Karpas-422 (cell line): ENCODE measurements at regions not wholly inside any gene's neighbourhood (a gene's known extent, or its start where the extent isn't known, plus 50 kb on each side); places are given as distances from the start of the nearest gene placed in this dataset.

Experiments
- DNase-seq: peaks from one replicate; pipeline ENCODE4 v3.0.0-alpha.2; 2015
- H2AFZ ChIP-seq: fragments of 200-600 bp; sonication (generic); 2 replicates; pipeline ENCODE4 v1.6.1; 2014; ENCODE audit warnings: antibody characterized with exemption, low read length, mixed read lengths
- H3K27ac ChIP-seq: fragments of 200-600 bp; sonication (generic); 2 replicates; pipeline ENCODE4 v1.5.1; 2014; ENCODE audit warnings: mild to moderate bottlenecking, low read length, moderate library complexity
- H3K27me3 ChIP-seq: fragments of 200-600 bp; sonication (generic); 2 replicates; pipeline ENCODE4 v1.6.1; 2014; ENCODE audit warnings: low read length, mixed read lengths
- H3K36me3 ChIP-seq: fragments of 200-600 bp; sonication (generic); 2 replicates; pipeline ENCODE4 v1.6.1; 2014; ENCODE audit warnings: low read length, mixed read lengths; ENCODE audit not compliant: insufficient read depth
- H3K4me1 ChIP-seq: fragments of 200-600 bp; sonication (generic); 2 replicates; pipeline ENCODE4 v1.6.1; 2014; ENCODE audit warnings: mild to moderate bottlenecking, low read length, mixed read lengths
- H3K4me2 ChIP-seq: fragments of 200-600 bp; sonication (generic); 2 replicates; pipeline ENCODE4 v1.6.1; 2014; ENCODE audit warnings: low read length, low read depth, mild to moderate bottlenecking; ENCODE audit not compliant: poor library complexity, severe bottlenecking
- H3K4me3 ChIP-seq: fragments of 200-600 bp; sonication (generic); 2 replicates; pipeline ENCODE4 v1.5.1; 2014; ENCODE audit warnings: mild to moderate bottlenecking, antibody characterized with exemption, low read length, mixed read lengths
- H3K79me2 ChIP-seq: fragments of 200-600 bp; sonication (generic); 2 replicates; pipeline ENCODE4 v1.6.1; 2014; ENCODE audit warnings: mild to moderate bottlenecking, low read length, mixed read lengths
- H3K9ac ChIP-seq: fragments of 200-600 bp; sonication (generic); 2 replicates; pipeline ENCODE4 v1.6.0; 2014; ENCODE audit warnings: low read length
- H3K9me2 ChIP-seq: fragments of 200-600 bp; sonication (generic), shearing (Covaris generic); replicated peaks from 2 replicates; pipeline ENCODE4 v1.6.0; 2014; ENCODE audit warnings: mild to moderate bottlenecking, low read length, moderate library complexity; ENCODE audit not compliant: insufficient read depth
- H3K9me3 ChIP-seq: fragments of 300-700, 200-600 bp; sonication (generic); 2 replicates; pipeline ENCODE4 v1.6.1; 2014; ENCODE audit warnings: low read length, mixed read lengths
- H4K20me1 ChIP-seq: fragments of 200-600 bp; sonication (generic); 2 replicates; pipeline ENCODE4 v1.6.1; 2014; ENCODE audit warnings: mild to moderate bottlenecking, antibody characterized with exemption, low read length, low read depth; ENCODE audit not compliant: insufficient read depth

DNA sequence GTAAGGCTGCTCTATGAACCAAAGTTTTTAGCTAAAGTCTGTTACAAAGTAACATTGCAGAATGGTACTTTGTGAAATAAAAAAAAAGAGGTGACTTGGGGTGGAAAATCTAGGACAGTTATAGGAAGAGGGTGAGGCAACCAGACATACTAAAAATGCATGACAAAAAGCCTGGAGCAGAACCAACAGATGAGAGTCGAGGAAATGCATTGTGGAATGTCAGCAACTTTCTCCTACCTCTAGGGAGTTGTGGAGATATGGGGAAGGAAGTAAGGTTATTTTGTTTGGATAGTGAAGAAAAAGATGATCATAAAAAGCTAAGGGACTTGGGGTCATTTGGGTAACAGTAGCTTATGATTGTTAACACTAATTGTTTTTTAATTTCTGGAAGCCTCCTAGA lies 295.6 kb downstream of the S1PR1 start:
- no peak for DNase-seq
- H3K27me3 ChIP-seq = peaks cover 3% of the 10 kb centered on the region; the same call in 1 of the 2 replicates
- H3K4me1 ChIP-seq = no peaks in the 10 kb centered on the region
- no peaks in the 10 kb centered on the region for H3K9me2 ChIP-seq
- no peak overlapping the region for H3K4me3 ChIP-seq
- no peak overlapping the region for H3K27ac ChIP-seq
- no peaks in the 10 kb centered on the region for H3K79me2 ChIP-seq
- H3K36me3 ChIP-seq = no peaks in the 10 kb centered on the region
- H3K4me2 ChIP-seq = no peak overlapping the region
- no peaks in the 10 kb centered on the region for H4K20me1 ChIP-seq
- no peak overlapping the region for H3K9ac ChIP-seq
- H2AFZ ChIP-seq = no peak overlapping the region
- no peaks in the 10 kb centered on the region for H3K9me3 ChIP-seq

- Histone ChIP-seq H3K4me3 (no peak overlapping the region), H3K9me2 (no peaks in the 10 kb centered on the region), H3K79me2 (no peaks in the 10 kb centered on the region), H3K36me3 (no peaks in the 10 kb centered on the region), H3K27ac (no peak overlapping the region), H3K4me2 (no peak overlapping the region), H3K9ac (no peak overlapping the region), H3K9me3 (no peaks in the 10 kb centered on the region), H2AFZ (no peak overlapping the region), H3K27me3 (no peaks in the 10 kb centered on the region), H4K20me1 (no peaks in the 10 kb centered on the region), H3K4me1 (no peaks in the 10 kb centered on the region)
- DNase-seq = no peak
Observed at GRCh38 chr1:101540161-101540560, 303.3 kb downstream of the S1PR1 start.

GRCh38 chr1:101546885-101547284 lies 310.1 kb downstream of the S1PR1 start:
- no peaks in the 10 kb centered on the region for H4K20me1 ChIP-seq
- no peak overlapping the region for H3K27ac ChIP-seq
- no peaks in the 10 kb centered on the region for H3K36me3 ChIP-seq
- H3K9me3 ChIP-seq = no peaks in the 10 kb centered on the region
- no peaks in the 10 kb centered on the region for H3K79me2 ChIP-seq
- no peak overlapping the region for H3K4me2 ChIP-seq
- H2AFZ ChIP-seq = no peak overlapping the region
- H3K27me3 ChIP-seq = no peaks in the 10 kb centered on the region
- H3K4me1 ChIP-seq = no peaks in the 10 kb centered on the region
- H3K9ac ChIP-seq = no peak overlapping the region
- H3K9me2 ChIP-seq = no peaks in the 10 kb centered on the region
- no peak overlapping the region for H3K4me3 ChIP-seq
- no peak for DNase-seq

DNA sequence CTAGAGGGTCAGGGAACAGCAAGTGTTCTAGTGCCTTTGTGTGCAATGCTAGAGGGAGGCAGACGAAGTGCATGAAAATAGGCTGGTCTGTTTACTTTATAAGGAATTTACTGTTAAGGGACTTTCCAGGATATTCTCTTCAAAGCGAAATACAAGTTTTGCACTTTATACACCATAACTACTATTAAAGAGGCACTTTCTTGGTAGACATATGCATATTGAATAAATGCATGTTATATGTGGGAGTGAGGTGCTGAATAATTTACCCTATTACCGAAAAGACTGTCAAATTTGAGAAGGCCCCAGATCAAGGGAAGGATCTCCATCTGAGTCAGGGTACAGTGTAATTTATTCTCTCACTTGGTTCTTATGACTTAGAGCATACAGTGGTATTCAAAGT lies 310.5 kb downstream of the S1PR1 start:
- Histone ChIP-seq H3K9me2 (no peaks in the 10 kb centered on the region), H3K27ac (no peak overlapping the region), H3K9ac (no peak overlapping the region)

DNA sequence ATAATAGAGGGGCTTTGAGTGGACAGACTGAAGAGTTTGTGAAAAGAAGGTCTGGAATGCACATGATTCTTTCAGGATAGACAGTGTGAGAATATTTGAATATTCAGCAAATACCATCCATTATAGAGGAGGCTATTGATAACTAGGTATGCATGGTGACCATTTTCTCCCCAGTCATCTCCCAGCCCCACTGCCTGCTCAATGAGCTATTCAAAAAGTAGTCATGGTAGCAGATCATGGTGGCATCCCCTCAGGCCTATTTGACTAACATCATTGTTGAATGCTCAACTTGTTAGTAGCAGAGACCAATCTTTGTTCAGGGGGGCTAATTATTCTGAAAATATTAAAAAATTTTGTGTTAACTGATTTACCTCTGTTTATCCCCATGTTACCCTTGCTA lies 311.6 kb downstream of the S1PR1 start:
- no peaks in the 10 kb centered on the region for H3K4me1 ChIP-seq
- no peak for DNase-seq
- H2AFZ ChIP-seq = no peak overlapping the region
- no peaks in the 10 kb centered on the region for H3K9me3 ChIP-seq
- no peaks in the 10 kb centered on the region for H3K36me3 ChIP-seq
- no peaks in the 10 kb centered on the region for H3K9me2 ChIP-seq
- H3K27ac ChIP-seq = no peak overlapping the region
- no peak overlapping the region for H3K4me3 ChIP-seq
- no peak overlapping the region for H3K9ac ChIP-seq
- no peaks in the 10 kb centered on the region for H3K27me3 ChIP-seq
- H3K4me2 ChIP-seq = no peak overlapping the region
- H3K79me2 ChIP-seq = no peaks in the 10 kb centered on the region
- H4K20me1 ChIP-seq = no peaks in the 10 kb centered on the region

More for the DNA sequence above, 310.5 kb downstream of the S1PR1 start:
- Histone ChIP-seq H3K4me2 (no peak overlapping the region), H3K4me1 (no peaks in the 10 kb centered on the region), H3K27me3 (no peaks in the 10 kb centered on the region), H4K20me1 (no peaks in the 10 kb centered on the region), H3K9me3 (no peaks in the 10 kb centered on the region), H2AFZ (no peak overlapping the region), H3K36me3 (no peaks in the 10 kb centered on the region), H3K4me3 (no peak overlapping the region), H3K79me2 (no peaks in the 10 kb centered on the region)
- DNase-seq = no peak

DNA sequence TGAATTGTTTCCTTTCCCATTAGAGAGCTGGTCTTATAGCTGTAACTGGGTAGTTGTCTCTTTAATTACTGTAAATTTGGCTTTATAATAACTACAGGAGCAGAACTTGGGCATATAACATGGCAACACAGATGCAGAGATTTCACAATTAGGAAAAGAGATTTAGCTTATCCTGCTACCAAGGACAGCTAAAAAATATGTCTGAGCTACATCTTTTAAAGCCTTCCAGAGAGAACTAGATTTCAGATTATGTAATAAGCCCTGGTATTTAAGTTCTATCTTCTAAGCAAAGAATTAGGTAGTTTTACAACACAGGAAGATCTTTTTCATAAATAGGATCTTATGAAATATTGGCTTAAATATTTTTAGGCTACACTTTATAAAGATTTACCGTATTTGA lies 313.8 kb downstream of the S1PR1 start:
- Histone ChIP-seq H3K27ac (no peak overlapping the region), H3K9me3 (no peaks in the 10 kb centered on the region)

DNA sequence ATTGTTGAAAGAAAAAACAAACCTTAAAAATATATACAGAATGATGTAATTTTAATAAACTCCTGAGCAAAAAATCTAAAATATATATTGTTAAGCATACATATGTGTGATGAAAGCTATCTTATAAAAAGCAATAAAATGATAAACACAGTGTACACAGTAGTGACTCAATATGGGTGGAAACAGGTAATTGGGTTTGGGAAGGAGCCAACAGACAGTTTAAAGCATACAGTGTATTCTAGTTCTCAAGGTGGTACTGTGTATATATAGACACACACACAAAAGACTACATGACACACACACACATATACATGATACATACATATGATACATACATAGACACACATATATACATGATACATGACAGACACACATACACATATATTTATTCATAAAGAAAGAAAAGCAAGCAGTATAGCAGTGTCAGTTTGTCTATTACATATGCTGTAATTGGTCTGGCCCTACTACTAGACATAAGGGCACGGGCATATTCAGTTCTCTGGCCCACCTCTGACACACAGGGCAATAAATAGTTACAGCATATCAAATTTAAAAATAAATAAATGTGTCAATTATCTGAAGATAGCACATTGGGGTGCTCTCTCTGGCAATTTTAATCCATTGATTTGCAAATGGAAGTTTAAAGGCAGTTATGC lies 330.2 kb downstream of the S1PR1 start:
- Histone ChIP-seq H3K27ac (no peak overlapping the region), H3K79me2 (no peaks in the 10 kb centered on the region), H3K27me3 (no peaks in the 10 kb centered on the region), H3K4me3 (no peak overlapping the region), H3K9ac (no peak overlapping the region), H3K9me2 (no peaks in the 10 kb centered on the region), H3K9me3 (no peaks in the 10 kb centered on the region), H4K20me1 (no peaks in the 10 kb centered on the region), H3K4me2 (no peak overlapping the region), H2AFZ (no peak overlapping the region), H3K4me1 (no peaks in the 10 kb centered on the region), H3K36me3 (no peaks in the 10 kb centered on the region)
- no peak for DNase-seq

More for the DNA sequence above, 313.8 kb downstream of the S1PR1 start:
- no peak overlapping the region for H2AFZ ChIP-seq
- no peaks in the 10 kb centered on the region for H3K4me1 ChIP-seq
- no peak overlapping the region for H3K9ac ChIP-seq
- no peak overlapping the region for H3K4me3 ChIP-seq
- no peaks in the 10 kb centered on the region for H4K20me1 ChIP-seq
- H3K9me2 ChIP-seq = no peaks in the 10 kb centered on the region
- no peaks in the 10 kb centered on the region for H3K79me2 ChIP-seq
- no peaks in the 10 kb centered on the region for H3K27me3 ChIP-seq
- DNase-seq = no peak
- H3K4me2 ChIP-seq = no peak overlapping the region
- H3K36me3 ChIP-seq = no peaks in the 10 kb centered on the region

- H3K4me3 ChIP-seq = no peak overlapping the region
- no peaks in the 10 kb centered on the region for H3K9me2 ChIP-seq
- H4K20me1 ChIP-seq = no peaks in the 10 kb centered on the region
- no peaks in the 10 kb centered on the region for H3K79me2 ChIP-seq
- H3K4me1 ChIP-seq = no peaks in the 10 kb centered on the region
- peak; percentile 85 for DNase-seq
- H3K27me3 ChIP-seq = no peaks in the 10 kb centered on the region
- H3K36me3 ChIP-seq = no peaks in the 10 kb centered on the region
- H3K27ac ChIP-seq = no peak overlapping the region
- H3K9me3 ChIP-seq = no peaks in the 10 kb centered on the region
- H3K9ac ChIP-seq = no peak overlapping the region
- H3K4me2 ChIP-seq = no peak overlapping the region
- no peak overlapping the region for H2AFZ ChIP-seq
Observed at GRCh38 chr1:101567582-101568189, 330.9 kb downstream of the S1PR1 start.
